Glomerular visceral epithelial cell (primary cell): ENCODE measurements at regions not wholly inside any gene's neighbourhood (a gene's known extent, or its start where the extent isn't known, plus 50 kb on each side); places are given as distances from the start of the nearest gene placed in this dataset.

ENCODE experiments used
- DNase-seq: peaks from one replicate; pipeline ENCODE4 v3.0.0-alpha.2; 2016; ENCODE audit errors: extremely low spot score

DNA sequence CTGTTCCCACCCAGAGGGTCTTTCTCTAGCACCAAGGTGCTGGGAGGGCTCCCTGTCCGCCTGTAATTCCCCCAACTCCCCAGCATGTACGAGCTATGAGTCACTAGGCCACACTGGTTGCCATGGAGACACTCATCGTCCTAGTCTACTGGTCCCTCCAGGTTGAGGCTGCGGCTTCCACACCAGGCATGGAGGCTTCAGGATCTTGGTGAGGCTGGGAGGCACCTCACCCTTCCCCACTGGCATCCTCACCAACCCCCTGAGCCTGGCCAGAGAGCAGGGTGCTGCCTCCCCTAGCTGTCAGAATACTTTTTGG, 75.6 kb upstream of the KAZN start:
- DNase-seq, result peak; percentile 21

DNA sequence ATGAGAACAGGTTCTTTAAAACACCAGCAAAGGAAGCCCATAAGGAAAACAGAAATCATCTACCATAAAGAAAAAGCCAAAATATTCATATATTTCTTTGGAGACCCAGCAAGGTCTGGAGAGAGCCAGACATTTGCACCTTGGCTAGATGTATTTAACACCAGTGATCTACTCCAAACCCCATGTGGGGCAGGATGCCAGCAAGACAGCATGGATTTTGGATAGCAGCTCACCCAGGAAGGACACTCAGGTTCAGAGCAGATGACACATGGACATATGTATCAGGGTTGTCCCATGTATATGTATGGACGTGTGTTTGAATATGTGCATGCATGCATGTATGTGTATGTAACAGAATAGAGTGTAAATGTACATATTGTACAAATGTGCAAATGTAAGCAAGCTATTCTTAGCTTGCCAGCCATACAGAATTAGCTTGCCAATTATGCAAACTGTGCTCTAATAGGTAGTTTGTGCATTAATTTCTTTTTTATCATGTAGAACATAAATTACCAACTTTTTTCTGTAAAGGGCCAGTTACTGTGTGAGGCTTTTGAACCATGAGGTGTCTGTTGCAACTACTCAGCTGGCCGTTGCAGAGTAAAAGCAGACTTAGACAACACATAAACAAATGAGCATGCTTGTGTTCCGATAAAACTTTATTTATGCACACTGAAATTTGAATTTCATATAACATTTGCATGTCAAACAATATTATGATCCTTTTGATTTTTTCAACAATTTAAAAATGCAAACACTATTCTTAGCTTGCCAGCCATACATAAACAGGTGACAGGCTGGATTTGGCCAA, 73.5 kb upstream of the KAZN start:
- no peak for DNase-seq

DNA sequence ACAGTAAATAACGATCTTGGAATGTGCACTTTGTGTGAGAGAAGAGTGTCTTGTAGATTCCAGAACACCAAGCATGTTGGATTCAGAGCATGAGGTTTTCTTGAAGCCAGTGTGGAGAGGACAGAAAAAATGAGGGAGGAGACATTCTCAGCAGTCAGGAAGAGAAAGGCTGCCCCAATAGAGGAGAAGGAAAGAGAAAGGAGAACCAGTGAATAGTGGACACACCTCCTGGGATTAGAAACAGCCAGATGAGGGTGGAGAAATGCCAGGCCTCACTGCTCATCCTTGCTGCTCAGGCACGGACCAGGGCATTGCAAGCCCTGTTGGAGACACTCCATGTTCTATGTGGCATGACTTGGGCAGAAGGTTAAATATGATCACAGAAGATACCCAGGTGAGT, 69.0 kb upstream of the KAZN start:
- DNase-seq, result no peak

DNA sequence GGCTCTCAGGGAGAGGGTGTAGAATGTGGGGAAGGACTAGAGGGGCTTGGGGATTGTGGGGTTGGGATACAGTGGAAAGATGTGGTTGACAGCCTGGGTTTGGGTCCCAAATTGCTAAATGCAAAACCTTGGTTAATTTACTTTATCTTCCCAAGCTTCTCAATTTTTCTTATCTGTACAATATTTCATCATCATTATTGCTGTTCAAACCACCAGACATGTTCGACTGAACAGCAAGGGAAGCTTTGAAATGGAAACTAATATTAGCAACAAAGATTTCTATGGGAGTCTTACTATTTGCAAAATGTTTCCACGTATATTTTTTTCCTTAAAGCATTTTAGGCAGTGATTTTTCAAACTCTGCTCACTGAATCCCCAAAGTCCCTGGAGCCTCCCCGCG, 67.0 kb upstream of the KAZN start:
- no peak for DNase-seq

DNA sequence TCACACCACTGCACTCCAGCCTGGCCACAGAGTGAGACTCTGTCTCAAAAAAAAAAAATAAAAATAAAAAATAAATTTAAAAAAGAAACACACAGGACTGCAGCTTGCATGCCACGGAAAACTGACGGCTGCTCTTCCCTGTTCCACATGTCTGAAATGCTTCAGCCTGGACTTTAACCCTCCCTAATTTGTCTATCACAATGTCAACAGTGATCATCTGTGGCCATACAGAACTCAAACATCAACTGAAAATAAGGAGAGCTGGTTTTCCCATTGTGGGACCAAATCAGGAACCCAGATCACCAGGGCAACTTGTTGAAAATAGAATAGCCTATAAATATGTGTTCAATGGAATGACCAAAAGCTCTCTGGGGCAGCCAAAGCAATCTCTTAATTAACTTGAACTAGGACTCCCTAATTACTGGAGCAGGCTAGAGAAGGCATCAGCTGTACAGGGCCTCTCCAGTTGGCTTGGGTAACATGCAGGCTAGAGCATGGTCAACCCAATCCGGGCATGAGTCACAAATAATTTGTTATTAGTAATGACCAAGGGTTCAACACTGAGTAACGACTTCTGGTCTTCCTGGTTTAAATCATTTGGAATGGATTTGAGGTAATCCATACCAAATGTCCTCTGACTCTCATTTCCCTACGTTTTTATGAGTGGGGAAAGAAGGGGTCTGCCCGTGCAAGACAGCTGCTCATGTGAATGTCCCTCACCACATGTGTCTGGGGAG, 62.7 kb upstream of the KAZN start:
- DNase-seq, result no peak

DNA sequence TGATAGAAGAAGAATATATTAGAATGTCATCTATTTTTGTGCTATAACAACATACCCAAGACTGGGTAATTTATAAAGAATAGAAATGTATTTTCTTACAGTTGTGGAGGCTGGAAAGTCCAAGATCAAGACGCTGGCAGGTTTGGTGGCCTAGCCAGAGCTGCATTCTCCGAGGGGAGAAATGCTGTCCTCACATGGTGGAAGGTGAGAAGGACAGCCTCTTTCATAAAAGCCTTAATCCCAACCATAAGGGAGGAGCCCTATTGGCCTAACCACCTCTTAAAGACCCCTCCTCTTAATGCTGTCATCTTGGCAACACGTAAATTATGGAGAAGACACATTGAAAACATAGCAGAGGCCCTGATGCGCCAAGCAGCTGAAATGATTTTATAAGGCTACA, 60.1 kb upstream of the KAZN start:
- no peak for DNase-seq

- no peak for DNase-seq
These were observed 59.2 kb upstream of the KAZN start for GRCh38 chr1:14539309-14539708.

DNA sequence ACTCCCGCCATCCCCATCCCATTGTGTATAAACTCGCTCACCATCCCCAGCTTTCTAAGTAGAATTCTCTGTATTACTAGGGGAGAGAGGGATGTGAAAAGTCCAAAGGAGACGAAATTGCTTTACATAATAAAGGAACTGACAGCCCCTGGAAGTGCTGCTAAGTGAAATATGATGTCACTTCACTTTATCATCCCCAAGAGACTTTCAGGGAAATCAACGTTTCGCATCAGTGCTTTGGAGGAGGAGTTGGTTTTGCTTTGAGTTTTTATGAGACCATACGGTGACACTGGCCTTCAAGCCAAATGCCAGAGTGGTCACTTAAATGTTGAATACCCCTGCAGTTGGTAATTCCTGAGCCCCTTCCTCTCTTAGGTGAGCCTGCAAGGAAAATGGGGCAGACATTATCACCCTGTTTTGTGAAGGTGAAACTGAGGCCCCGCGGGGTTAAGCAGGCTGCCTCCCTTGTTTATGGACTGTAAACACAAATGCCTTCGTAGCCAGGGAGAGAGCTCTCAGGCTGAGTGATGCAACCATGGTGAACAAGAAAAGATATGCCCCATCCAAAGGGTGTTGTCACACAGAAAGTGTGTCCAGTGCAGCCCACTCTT, 58.4 kb upstream of the KAZN start:
- no peak for DNase-seq

GRCh38 chr1:14541348-14541747, 57.1 kb upstream of the KAZN start:
- no peak for DNase-seq

DNA sequence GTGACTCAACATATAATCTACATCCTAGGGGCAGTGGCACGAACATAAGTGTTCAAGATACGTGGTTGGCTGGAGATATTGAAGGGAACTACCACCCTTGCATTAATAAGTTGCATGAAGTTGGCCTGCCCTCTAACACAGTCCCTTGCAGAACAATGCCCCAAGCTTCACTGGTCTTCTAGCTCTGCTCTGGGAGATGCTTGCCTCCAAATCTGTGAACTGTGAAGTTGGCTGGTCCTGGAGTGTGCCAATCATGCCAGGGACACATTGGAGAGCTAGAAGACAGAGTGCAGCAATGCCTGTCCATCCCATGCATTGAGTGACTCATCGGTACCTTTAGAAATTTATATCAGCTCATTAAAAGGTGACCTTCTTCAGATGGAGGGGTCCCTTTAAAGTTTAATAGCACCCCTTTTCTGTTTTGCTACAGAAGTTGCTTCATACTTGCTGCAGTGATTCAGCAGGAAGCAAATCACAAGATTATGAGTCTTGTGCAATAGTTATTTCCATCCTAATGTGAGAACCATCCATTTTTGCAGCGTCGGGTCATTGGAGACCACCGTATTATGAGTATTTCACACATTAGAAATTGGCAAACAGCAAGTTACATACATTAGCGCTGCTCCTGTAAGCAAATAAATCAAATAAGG, 55.2 kb upstream of the KAZN start:
- peak; percentile 7 for DNase-seq

DNA sequence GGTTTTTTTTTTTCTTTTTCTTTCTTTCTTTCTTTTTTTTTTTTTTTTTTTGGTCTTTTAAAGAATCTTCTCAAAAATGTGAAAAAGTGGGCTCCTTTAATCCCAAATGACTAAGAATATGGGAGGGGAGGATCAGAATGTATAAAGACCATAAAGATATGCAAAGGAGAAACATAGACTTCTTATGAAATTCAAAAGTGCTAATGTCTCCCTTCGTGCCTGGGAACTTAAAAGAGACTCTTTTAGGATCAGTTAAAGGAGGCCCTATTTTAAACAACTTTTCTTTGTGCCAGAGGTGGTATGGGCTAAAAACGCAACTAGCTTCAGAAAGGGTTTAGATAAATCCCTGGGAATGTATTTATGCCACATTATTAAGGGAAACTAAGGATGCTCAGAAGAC, 54.2 kb upstream of the KAZN start:
- DNase-seq, result no peak

DNA sequence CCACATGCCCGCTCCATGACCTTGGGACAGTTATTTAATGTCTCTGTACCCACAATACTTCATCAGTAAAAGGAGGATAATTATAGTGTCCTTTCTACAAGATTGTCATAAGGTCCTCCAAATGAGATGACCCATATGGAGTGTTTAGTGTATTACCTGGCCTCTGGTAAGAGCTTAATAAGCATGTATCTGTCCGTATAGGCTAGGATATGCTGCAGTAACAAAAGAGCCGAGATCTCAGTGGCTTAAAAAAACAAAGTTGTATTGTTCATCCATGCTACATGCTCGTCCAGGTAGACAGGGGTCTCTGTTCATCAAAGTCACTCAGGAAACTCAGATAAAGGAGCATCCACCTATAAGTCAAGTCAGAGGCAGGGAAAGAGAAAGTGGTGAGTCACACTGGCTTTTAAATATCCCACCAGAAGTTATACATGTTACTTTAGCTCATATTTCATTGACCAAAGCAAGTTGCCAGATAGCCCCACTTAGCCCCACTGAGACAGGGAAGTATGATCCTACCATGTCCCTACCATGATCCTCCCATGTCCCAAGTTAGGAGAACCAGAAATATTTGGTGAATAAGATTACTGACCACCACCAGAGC, 53.0 kb upstream of the KAZN start:
- DNase-seq, result no peak

DNA sequence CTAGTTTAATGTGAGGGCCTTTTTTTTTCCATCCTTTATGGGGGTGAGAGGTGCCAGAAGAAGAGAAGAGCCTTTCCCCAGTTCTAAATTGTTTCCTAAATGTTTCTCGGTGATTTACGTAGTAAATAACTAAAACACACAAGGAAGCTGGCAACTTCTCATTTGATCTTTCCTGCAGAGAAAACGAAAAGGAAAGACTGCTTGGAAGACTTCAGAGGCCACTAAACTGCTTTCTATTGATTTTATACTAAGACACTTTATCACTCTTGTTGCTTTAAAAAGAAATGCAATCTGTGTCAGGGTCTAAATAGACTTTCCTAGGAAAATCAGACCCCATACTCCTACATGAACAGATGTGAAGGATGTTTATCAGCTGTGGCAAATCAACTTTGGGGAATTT, 52.1 kb upstream of the KAZN start:
- no peak for DNase-seq
